HG03039 (cell line): ENCODE measurements at regions not wholly inside any gene's neighbourhood (a gene's known extent, or its start where the extent isn't known, plus 50 kb on each side); places are given as distances from the start of the nearest gene placed in this dataset.
"Not testable (repeated sequence)": the region's sequence is repeated elsewhere in the genome, so short reads cannot be mapped to it uniquely, and the experiment has no call there.

Experiments
- ATAC-seq: cut with Tn5 transposase; IDR thresholded peaks from one replicate; pipeline ENCODE4 v1.9.1; 2021; ENCODE audit warnings: mild to moderate bottlenecking, moderate library complexity; ENCODE audit not compliant: unreplicated experiment

DNA sequence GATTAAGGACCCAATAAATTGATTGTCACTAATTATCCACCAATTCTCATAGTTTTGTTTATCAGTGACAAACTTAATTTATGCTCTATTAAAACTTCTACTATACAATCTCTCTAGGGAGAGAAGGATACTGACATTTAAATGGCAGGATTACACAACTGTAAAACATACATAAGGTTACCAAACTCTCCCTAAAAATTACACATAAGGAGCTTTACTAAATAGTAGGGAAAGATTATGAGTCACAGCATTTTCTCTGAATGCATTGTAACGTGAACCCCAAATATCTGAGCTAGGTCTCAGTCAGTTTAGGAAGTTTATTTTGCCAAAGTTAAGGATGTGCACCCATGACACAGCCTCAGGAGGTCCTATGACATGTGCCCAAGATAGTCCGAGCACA, 2140.6 kb downstream of the NCAM2 start:
- ATAC-seq, result no peak

DNA sequence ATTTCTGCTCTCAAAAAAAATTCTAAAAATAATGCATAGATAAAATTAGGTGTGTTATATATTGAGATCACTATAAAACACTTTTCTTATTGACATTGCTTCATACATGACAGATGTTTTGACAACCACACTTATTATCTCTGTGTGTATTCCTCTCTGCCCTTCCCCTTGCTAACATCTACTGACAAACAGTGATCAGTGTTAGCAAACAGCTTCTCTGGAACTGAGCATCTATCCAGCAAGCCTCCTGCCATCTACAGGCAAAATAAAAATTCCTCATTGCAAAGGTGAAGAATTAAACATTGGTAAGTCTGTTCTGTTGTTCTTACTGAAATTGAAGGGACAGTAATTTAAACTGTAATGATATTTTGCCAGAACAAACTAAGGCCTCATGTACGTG, 2153.9 kb downstream of the NCAM2 start:
- ATAC-seq, result no peak

DNA sequence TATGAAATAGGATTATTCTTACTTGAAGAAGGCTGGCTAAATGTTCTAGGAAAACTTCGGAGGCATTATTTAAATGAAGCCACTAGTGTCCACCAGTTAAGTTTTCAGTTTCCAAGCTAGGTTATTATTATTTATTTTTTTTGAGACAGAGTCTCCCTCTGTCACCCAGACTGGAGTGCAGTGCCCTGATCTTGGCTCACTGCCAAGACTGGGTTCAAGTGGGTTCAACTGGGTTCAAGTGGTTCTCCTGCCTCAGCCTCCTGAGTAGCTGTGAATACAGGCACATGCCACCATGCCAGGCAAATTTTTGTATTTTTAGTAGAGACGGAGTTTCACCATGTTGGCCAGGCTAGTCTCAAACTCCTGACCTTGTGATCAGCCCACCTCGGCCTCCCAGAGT, 2155.6 kb downstream of the NCAM2 start:
- ATAC-seq, result not testable (repeated sequence)

DNA sequence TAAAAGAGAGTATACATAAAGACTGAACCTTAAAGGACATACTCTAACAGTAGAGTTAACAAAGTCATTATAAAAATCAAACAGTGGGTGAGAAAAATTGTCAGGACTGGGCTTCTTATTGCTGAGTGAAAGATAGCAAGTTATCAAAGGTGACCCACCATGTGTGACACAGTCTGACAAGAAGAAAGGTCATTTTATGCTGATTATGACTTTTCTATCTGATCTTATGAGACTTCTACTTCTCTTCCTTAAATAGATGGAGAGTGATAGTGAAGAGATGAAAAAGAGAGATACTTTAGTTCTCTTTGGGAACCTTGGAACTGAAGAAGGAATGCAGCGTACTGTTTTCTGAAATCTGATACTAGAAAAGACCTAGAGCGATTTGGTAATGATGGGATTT, 2157.1 kb downstream of the NCAM2 start:
- ATAC-seq, result no peak

DNA sequence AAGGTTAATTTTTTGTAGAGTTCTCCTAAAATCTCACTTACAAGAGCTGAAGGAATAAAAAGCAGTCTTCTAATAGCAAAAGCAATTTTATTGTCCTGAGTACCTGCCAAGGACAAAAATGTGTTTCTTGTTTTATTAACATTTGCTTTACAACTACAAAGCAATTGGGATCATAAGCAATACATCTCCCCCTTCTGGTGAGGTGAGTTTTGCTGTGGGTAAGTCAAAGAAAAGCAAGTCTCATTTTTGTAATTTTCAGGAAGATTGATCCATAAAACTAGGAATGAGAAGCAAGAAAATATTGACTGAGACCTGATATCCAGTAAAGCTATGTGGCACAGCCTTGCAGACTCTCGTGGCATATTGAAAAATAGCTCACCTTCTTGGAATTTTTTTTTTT, 2162.7 kb downstream of the NCAM2 start:
- ATAC-seq, result no peak

DNA sequence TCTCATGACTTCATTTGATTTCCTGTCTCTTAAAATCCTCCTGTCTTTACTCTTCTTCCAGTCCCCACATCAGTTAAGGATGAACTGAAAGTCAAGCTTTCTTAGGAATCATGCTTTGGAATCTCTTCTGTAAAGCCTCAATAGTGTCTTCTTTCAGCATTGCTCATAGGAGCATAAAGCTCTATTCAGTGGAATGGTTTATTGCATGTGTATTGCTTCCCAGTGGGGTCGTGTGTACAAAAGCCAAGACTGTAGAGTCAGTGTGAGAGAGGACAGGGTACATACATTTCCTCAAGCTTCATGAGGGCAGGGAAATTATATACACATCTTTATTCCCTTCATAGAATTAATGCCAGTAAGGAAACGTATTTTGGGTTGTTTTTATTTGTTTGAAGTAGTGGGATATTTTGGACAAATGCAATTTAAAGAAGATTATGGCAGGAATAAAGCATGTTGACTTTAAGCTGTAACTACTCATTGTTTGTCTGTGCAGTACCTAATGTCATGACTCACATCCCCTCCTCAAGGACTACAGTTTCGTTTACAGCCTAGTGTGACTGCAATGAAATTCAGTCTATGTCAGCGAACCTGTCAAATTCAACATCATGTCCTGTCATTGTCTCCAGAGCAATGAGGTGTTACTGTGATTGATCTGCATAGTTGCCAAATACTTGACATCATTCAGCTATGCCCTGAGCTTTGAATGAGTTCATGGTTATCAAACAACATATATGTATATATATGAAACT, 2164.2 kb downstream of the NCAM2 start:
- no peak for ATAC-seq
